HG03066 (cell line): ENCODE measurements at regions not wholly inside any gene's neighbourhood (a gene's known extent, or its start where the extent isn't known, plus 50 kb on each side); places are given as distances from the start of the nearest gene placed in this dataset.

Source experiments
- ATAC-seq: cut with Tn5 transposase; IDR thresholded peaks from one replicate; pipeline ENCODE4 v1.9.1; 2021; ENCODE audit warnings: low read depth; ENCODE audit not compliant: unreplicated experiment

- ATAC-seq = no peak
Measured at GRCh38 chr12:20269337-20270067, 98.8 kb upstream of the PDE3A start.

- no peak for ATAC-seq
Measured at GRCh38 chr12:20270557-20270956, 97.8 kb upstream of the PDE3A start.

- no peak for ATAC-seq
Measured at GRCh38 chr12:20272161-20272560, 96.2 kb upstream of the PDE3A start.

GRCh38 chr12:20272801-20273200, 95.5 kb upstream of the PDE3A start:
- ATAC-seq = no peak

- ATAC-seq = no peak
Measured at GRCh38 chr12:20274008-20274407, 94.3 kb upstream of the PDE3A start.

GRCh38 chr12:20278276-20278675, 90.1 kb upstream of the PDE3A start:
- ATAC-seq = no peak

- no peak for ATAC-seq
Measured at GRCh38 chr12:20280515-20280914, 87.8 kb upstream of the PDE3A start.

- ATAC-seq = no peak
Measured at GRCh38 chr12:20282401-20282800, 85.9 kb upstream of the PDE3A start.

GRCh38 chr12:20283482-20283881, 84.9 kb upstream of the PDE3A start:
- ATAC-seq = no peak

- no peak for ATAC-seq
Measured at GRCh38 chr12:20289520-20289919, 78.8 kb upstream of the PDE3A start.

GRCh38 chr12:20300457-20300856, 67.9 kb upstream of the PDE3A start:
- no peak for ATAC-seq

GRCh38 chr12:20305470-20305869, 62.9 kb upstream of the PDE3A start:
- ATAC-seq = no peak

GRCh38 chr12:20309504-20310148, 58.7 kb upstream of the PDE3A start:
- ATAC-seq = no peak

- ATAC-seq = no peak
Measured at GRCh38 chr12:20314328-20314727, 54.0 kb upstream of the PDE3A start.

GRCh38 chr12:20317554-20317953, 50.8 kb upstream of the PDE3A start:
- ATAC-seq = no peak
